Uterus (tissue), 2 donors: ENCODE measurements at regions not wholly inside any gene's neighbourhood (a gene's known extent, or its start where the extent isn't known, plus 50 kb on each side); places are given as distances from the start of the nearest gene placed in this dataset.

Experiments used
- CTCF ChIP-seq, 4 experiments: fragments of 200-600 bp in 2 of 4; fragments of 450-650 bp in 2 of 4; sonication (generic) in 2 of 4; IDR thresholded peaks; one replicate each; pipeline ENCODE4 v1.5.1; 2016 to 2019; ENCODE audit warnings: antibody characterized with exemption in 4 of 4, mild to moderate bottlenecking in 2 of 4, moderate library complexity in 1 of 4
- POLR2A ChIP-seq, 2 donors: fragments of 450-650 bp; IDR thresholded peaks; one replicate each; pipeline ENCODE4 v1.6.1; 2016; ENCODE audit warnings: antibody characterized with exemption in 2 of 2, mild to moderate bottlenecking in 1 of 2, moderate library complexity in 1 of 2

GRCh38 chr17:64781014-64781756 is 119.1 kb upstream of the SMURF2 start:
- TF ChIP-seq CTCF (IDR thresholded peaks at IDR 0.05) (no peak), POLR2A (IDR thresholded peaks at IDR 0.05) (no peak)
